Panc1 (cell line): ENCODE measurements at regions not wholly inside any gene's neighbourhood (a gene's known extent, or its start where the extent isn't known, plus 50 kb on each side); places are given as distances from the start of the nearest gene placed in this dataset.
A peak's percentile ranks its signal among the peaks of the same experiment; 100 is the strongest.

ENCODE experiments used
- ATAC-seq: fragments of 200-7000 bp; cut with Tn5 transposase; 2 replicates; pipeline ENCODE4 v1.9.1; 2020; ENCODE audit warnings: mild to moderate bottlenecking, moderate library complexity
- BruUV-seq: library from RNA; stranded (reverse); fragments of 400-500 nt; replicated peaks from 2 replicates; lab custom pipeline; 2021; lab: Mats Ljungman, UMichigan
- CTCF ChIA-PET: fragments of 300-600 bp; sonication (Branson Sonifier 250); formaldehyde crosslinking; loops from one replicate; lab custom pipeline; 2022; ENCODE audit warnings: antibody characterized with exemption; lab: Charles Lee
- POLR2A ChIA-PET: fragments of 300-600 bp; sonication (Branson Sonifier 250); formaldehyde crosslinking; loops from one replicate; lab custom pipeline; 2022; ENCODE audit warnings: antibody characterized with exemption; lab: Charles Lee
- DNase-seq: peaks from one replicate; pipeline ENCODE4 v3.0.0-alpha.2; 2010; ENCODE audit warnings: low read depth, low spot score
- H3K27ac ChIP-seq: 2 replicates; pipeline ENCODE4 v1.5.1; 2011; ENCODE audit warnings: mild to moderate bottlenecking, low read length, inconsistent platforms
- H3K27me3 ChIP-seq: fragments of 200-500 bp; sonication (Bioruptor generic); 2 replicates; pipeline ENCODE4 v1.6.0; 2014; ENCODE audit warnings: low read length, inconsistent platforms; ENCODE audit not compliant: control insufficient read depth, insufficient read depth
- H3K36me3 ChIP-seq: fragments of 200-500 bp; sonication (Bioruptor generic); 2 replicates; pipeline ENCODE4 v1.5.1; 2014; ENCODE audit warnings: inconsistent platforms, mild to moderate bottlenecking, low read length, moderate library complexity; ENCODE audit not compliant: control insufficient read depth, insufficient read depth
- H3K4me1 ChIP-seq: 2 replicates; pipeline ENCODE4 v1.5.1; 2011; ENCODE audit warnings: inconsistent platforms, mild to moderate bottlenecking, low read length, moderate library complexity; ENCODE audit not compliant: control insufficient read depth, insufficient read depth
- H3K4me3 ChIP-seq, 2 experiments: 2 replicates each; pipeline ENCODE4 v1.5.1; 2011 to 2012; ENCODE audit warnings: low read depth in 2 of 2, low read length in 2 of 2, mild to moderate bottlenecking in 2 of 2, inconsistent platforms in 1 of 2, moderate library complexity in 1 of 2
- H3K9me3 ChIP-seq: fragments of 200-500 bp; sonication (Bioruptor generic); 2 replicates; pipeline ENCODE4 v1.5.1; 2014; ENCODE audit warnings: low read depth, mild to moderate bottlenecking, inconsistent platforms, low read length, moderate library complexity; ENCODE audit not compliant: control insufficient read depth, insufficient read depth
- CTCF ChIP-seq: fragments of 450-650 bp; IDR thresholded peaks from 2 replicates; pipeline ENCODE4 v1.5.1; 2017; ENCODE audit warnings: mild to moderate bottlenecking
- POLR2AphosphoS5 ChIP-seq: IDR thresholded peaks from 2 replicates; pipeline ENCODE4 v1.6.1; 2012; ENCODE audit warnings: mild to moderate bottlenecking, low read depth, low read length, moderate library complexity
- REST ChIP-seq, 2 experiments: IDR thresholded peaks; 2 replicates each; pipeline ENCODE4 v1.6.1; 2011 to 2012; ENCODE audit warnings: low read depth in 2 of 2, control low read depth in 1 of 2, low read length in 1 of 2, mild to moderate bottlenecking in 1 of 2, moderate library complexity in 1 of 2; ENCODE audit not compliant: insufficient read depth in 1 of 2
- SIN3A ChIP-seq: IDR thresholded peaks from 2 replicates; pipeline ENCODE4 v1.6.1; 2012; ENCODE audit warnings: low read depth, mild to moderate bottlenecking, low read length, moderate library complexity, borderline replicate concordance; ENCODE audit not compliant: insufficient read depth
- TCF7L2 ChIP-seq: IDR thresholded peaks from 2 replicates; pipeline ENCODE4 v1.6.1; 2011; ENCODE audit warnings: mild to moderate bottlenecking, low read depth, low read length, inconsistent platforms
- in situ Hi-C: cut with HindIII; loops from 2 replicates; pipeline ENCODE4 v1.10.0; 2016; ENCODE audit warnings: low sequenced_read_pairs, low pct_unique_long_range_greater_than_20kb
- intact Hi-C: fragments of 100-400 bp; cut with micrococcal nuclease; formaldehyde crosslinking; loops from one replicate; pipeline ENCODE4 v1.10.0; 2022; ENCODE audit not compliant: unreplicated experiment

GRCh38 chr1:185409763-185410528 lies 92.9 kb upstream of the IVNS1ABP start:
- ATAC-seq (no peak; the same call in 1 of the 2 replicates), DNase-seq (no peak)
- no peaks in the 10 kb centered on the region for H3K36me3 ChIP-seq
- peaks cover 3% of the 10 kb centered on the region for H3K4me1 ChIP-seq
- ChIA-PET CTCF (no interaction called here), POLR2A (no interaction called here)
- in situ Hi-C loops (no loop called here), intact Hi-C loops (no loop called here)
- H3K4me3 ChIP-seq = no peak overlapping the region
- no TSS peak for BruUV-seq
- H3K9me3 ChIP-seq = no peaks in the 10 kb centered on the region
- no peaks in the 10 kb centered on the region for H3K27me3 ChIP-seq
- 0 out of 2 replicates have a peak overlapping the region, but pooled peaks have one; percentile 23 for H3K27ac ChIP-seq
- TF ChIP-seq SIN3A (no peak), REST (IDR thresholded peaks at IDR 0.05; ENCODE audit: insufficient read depth in 1 of 2, low read depth in 2 of 2, low read length in 1 of 2) (no peak), POLR2AphosphoS5 (no peak), TCF7L2 (no peak), CTCF (no peak)

GRCh38 chr1:185409345-185409744 lies 92.3 kb upstream of the IVNS1ABP start:
- Histone ChIP-seq H3K27me3 (no peaks in the 10 kb centered on the region), H3K36me3 (no peaks in the 10 kb centered on the region), H3K4me1 (peaks cover 9% of the 10 kb centered on the region), H3K4me3 (no peak overlapping the region), H3K27ac (no peak overlapping the region), H3K9me3 (no peaks in the 10 kb centered on the region)
- ATAC-seq (no peak), DNase-seq (no peak)
- TF ChIP-seq CTCF (no peak), SIN3A (no peak), REST (IDR thresholded peaks at IDR 0.05; ENCODE audit: insufficient read depth in 1 of 2, low read depth in 2 of 2, low read length in 1 of 2) (no peak), TCF7L2 (no peak), POLR2AphosphoS5 (no peak)
- in situ Hi-C loops = no loop called here
- ChIA-PET CTCF (no interaction called here), POLR2A (no interaction called here)
- BruUV-seq = no TSS peak
- intact Hi-C loops = no loop called here
